CD4-positive, alpha-beta T cell treated with Interleukin-6 for 4 hours (primary cell): ENCODE measurements at regions not wholly inside any gene's neighbourhood (a gene's known extent, or its start where the extent isn't known, plus 50 kb on each side); places are given as distances from the start of the nearest gene placed in this dataset.
"Not testable (repeated sequence)": the region's sequence is repeated elsewhere in the genome, so short reads cannot be mapped to it uniquely, and the experiment has no call there.

Experiments used
- DNase-seq: peaks from one replicate; pipeline ENCODE4 v3.0.0-alpha.2; 2020; ENCODE audit warnings: mixed read lengths

DNA sequence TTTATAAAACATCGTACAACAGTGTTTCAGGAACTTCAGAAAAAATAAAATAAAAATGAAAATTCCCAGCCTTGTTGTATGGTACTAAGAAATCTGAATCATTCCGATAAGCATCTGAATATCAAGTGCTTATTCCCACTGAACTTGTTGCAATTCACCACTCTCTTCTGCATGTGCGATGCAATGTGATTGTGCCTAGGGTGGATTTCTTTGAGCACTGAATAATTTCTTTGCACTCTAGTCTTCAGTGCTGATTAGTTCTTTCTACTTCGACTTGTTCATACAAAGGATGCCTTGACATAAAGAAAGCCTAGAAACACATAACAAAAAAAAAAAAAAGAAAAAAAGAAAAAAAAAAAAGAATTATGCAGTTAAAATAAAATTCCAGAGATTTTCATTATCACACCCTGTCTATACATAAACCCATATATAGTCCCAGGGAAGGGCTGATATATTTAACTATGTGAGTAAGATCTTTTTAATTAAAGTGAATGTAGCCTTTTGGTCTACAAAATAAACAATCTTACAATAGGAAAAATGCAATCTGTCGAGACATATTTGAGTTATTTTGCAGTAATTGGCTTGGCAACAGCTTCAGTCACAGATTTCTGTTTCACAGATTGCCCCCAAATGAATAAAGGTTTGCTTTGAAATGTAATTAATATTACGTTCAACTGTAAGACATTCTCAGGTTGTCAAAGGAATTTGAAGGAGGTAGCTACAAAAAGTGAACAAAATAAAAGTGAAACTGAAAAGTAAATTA lies 1118.9 kb upstream of the CELF2 start:
- no peak for DNase-seq

GRCh38 chr10:9900751-9901150 lies 1116.9 kb upstream of the CELF2 start:
- DNase-seq: no peak

GRCh38 chr10:9901971-9902370 lies 1115.7 kb upstream of the CELF2 start:
- DNase-seq: no peak

GRCh38 chr10:9910446-9910845 lies 1107.2 kb upstream of the CELF2 start:
- DNase-seq: no peak

DNA sequence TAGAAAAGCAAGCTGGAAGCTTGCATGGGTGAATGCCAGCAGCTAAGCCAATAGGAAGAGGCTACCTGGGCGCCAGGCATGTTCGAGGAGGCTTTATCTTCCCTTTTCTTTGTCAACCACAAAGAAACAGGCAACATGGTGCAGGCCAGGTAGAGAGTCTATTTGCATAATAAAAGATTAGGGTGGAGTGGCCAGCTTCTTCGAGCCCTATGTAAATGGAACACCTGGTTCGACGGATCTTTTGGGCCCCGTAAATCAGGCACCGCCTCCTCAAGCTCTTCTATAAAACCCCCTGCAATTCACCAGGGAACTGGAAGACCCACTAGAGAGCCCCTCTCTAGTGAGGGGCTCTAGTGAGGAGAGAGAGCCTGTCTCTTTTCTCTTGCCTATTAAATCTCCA lies 1106.2 kb upstream of the CELF2 start:
- no peak for DNase-seq

GRCh38 chr10:9913876-9914514 lies 1103.7 kb upstream of the CELF2 start:
- no peak for DNase-seq

- no peak for DNase-seq
These were observed 1096.1 kb upstream of the CELF2 start for GRCh38 chr10:9921544-9921943.

- no peak for DNase-seq
These were observed 1095.4 kb upstream of the CELF2 start for GRCh38 chr10:9922126-9922870.

- no peak for DNase-seq
These were observed 1091.7 kb upstream of the CELF2 start for GRCh38 chr10:9926003-9926402.

DNA sequence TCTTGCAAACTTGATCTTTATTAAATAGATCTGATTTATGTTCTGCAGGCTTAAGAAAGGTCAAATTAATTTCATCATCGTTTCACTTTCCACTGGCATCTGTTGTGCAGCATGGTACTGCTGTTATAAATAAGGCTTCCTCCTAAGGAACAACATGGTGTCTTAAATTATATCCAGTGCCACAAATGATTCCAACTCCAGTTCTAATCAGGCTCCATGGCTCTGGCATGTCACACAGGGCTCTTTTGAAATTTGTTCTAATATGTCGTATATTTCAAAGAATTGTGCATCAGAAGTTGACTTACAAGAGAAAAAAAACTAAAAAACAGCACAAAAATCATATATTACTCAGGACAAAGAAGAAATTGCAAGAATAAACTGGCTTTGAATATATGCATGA lies 1090.8 kb upstream of the CELF2 start:
- no peak for DNase-seq

DNA sequence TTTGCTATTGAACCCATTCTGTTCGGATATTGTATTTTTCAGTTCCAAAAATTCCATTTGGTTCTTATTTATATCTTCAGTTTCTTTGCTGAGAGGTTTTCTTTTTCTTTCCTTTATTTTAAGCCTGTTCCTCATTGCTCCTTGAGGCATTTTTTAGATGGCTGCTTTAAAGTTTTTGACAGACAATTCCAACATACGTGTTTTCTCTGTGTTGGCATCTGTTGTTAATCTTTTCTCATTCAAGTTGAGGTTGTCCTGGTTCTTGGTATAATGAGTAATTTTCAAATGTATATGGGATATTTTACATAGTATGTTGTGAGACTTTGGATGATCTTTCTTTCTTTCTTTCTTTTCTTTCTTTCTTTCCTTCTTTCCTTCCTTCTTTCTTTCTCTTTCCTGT lies 1078.0 kb upstream of the CELF2 start:
- DNase-seq: no peak

GRCh38 chr10:9944690-9945089 lies 1073.0 kb upstream of the CELF2 start:
- DNase-seq: no peak

- no peak for DNase-seq
These were observed 1067.6 kb upstream of the CELF2 start for GRCh38 chr10:9950070-9950469.

GRCh38 chr10:9951481-9952257 lies 1066.0 kb upstream of the CELF2 start:
- DNase-seq: no peak

- no peak for DNase-seq
These were observed 1060.3 kb upstream of the CELF2 start for GRCh38 chr10:9957351-9957750.

GRCh38 chr10:9957876-9958275 lies 1059.8 kb upstream of the CELF2 start:
- DNase-seq: not testable (repeated sequence)

DNA sequence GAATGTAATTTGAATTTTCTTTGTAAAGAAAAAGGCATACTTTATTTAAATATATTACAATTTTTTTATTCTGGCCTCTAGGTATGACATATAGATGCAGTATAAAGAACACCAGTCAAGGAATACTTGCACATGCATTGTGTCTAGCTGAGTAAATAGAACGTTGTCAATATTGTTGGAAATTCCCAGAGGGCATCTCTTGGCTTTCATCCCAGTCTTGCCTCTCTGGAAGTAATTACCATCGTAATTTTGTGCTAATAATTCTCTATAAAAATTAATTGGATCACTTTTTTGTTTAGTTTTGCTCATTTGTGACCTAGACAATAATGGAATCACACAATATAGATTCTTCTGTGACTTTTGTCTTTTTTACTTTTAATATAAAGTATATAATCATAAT lies 1052.3 kb upstream of the CELF2 start:
- DNase-seq: no peak

- DNase-seq: no peak
These were observed 1030.9 kb upstream of the CELF2 start for GRCh38 chr10:9986786-9987185.

- DNase-seq: no peak
These were observed 1030.5 kb upstream of the CELF2 start for GRCh38 chr10:9987197-9987596.

DNA sequence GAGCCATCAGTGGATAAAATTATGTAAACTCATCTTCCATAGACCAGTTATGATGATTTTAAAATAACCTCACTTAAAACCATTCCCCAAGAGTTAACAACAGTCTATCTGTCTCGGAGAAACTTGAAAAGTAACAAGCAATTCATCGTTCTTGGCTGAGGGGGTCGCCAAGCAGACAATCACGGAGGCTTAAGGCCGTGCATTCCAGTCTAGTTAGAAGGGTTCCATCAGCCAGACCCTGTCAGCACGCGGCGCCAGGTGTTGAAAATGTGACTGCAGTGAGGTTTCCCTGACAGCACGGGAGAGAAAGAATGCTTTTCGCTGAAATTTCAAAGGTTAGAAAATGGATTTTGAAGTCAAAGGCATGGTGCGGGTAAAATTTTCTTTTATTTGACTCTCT lies 1025.0 kb upstream of the CELF2 start:
- DNase-seq: no peak

GRCh38 chr10:9994131-9994530 lies 1023.5 kb upstream of the CELF2 start:
- no peak for DNase-seq

DNA sequence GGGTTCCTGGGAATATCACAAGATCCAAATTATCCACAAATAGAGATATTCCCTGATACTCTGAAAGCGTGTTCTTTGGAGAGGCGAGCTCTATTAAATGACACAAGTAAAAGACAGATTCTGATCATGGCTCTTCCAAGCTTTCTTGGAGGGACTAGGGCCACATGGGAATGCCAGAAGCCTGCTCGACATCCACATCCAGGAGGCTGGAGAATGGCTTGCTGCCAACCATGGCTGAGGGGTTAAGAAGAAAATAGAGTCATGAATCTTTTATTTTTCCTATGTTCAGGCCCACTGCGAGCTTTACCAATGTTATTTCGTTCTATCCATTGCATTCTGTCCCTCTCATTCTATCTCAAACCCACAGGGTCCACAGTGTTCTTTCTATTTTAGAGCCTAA lies 1018.0 kb upstream of the CELF2 start:
- no peak for DNase-seq

DNA sequence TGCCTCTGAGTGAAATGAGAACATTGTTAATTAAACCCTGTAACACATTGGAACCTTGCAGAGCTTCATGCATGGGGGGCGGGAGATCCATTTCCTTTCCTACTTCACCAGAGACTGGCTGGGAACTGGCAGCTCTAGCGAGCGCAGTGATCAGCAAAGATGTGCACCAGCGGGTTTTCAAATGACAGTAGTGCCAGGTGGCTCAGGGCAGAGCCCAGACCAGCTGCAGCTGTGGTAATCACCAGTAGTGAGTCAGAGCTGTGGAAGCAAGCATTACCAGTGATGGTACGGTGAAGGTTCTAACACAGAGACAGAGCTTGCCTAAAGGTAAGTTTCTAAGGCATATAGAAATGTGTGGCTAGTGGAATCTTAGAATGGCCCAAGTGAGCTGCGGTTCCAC lies 1009.7 kb upstream of the CELF2 start:
- no peak for DNase-seq
